ENCODE measurements at regions not wholly inside any gene's neighbourhood (a gene's known extent, or its start where the extent isn't known, plus 50 kb on each side); places are given as distances from the start of the nearest gene placed in this dataset.
"Not testable (repeated sequence)": the region's sequence is repeated elsewhere in the genome, so short reads cannot be mapped to it uniquely, and the experiment has no call there.

- no peak for FAIRE-seq
These were observed 127.2 kb downstream of the DHRS2 start for GRCh38 chr14:23763394-23763793.

- no peak for FAIRE-seq
These were observed 130.7 kb downstream of the DHRS2 start for GRCh38 chr14:23766737-23767401.

GRCh38 chr14:23769221-23769728 lies 133.1 kb downstream of the DHRS2 start:
- not testable (repeated sequence) for FAIRE-seq

- FAIRE-seq: no peak
These were observed 137.8 kb downstream of the DHRS2 start for GRCh38 chr14:23773981-23774380.

GRCh38 chr14:23776296-23776695 lies 140.1 kb downstream of the DHRS2 start:
- no peak for FAIRE-seq

- FAIRE-seq: no peak
These were observed 149.0 kb downstream of the DHRS2 start for GRCh38 chr14:23785208-23785607.

GRCh38 chr14:23787436-23787835 lies 151.3 kb downstream of the DHRS2 start:
- FAIRE-seq: no peak

GRCh38 chr14:23789696-23790095 lies 153.5 kb downstream of the DHRS2 start:
- FAIRE-seq: no peak

GRCh38 chr14:23793532-23793931 lies 157.4 kb downstream of the DHRS2 start:
- no peak for FAIRE-seq

GRCh38 chr14:23800811-23801210 lies 152.8 kb upstream of the DHRS4 start:
- no peak for FAIRE-seq

- no peak for FAIRE-seq
These were observed 151.8 kb upstream of the DHRS4 start for GRCh38 chr14:23801766-23802165.

- no peak for FAIRE-seq
These were observed 148.8 kb upstream of the DHRS4 start for GRCh38 chr14:23804817-23805216.

GRCh38 chr14:23805761-23806160 lies 147.8 kb upstream of the DHRS4 start:
- FAIRE-seq: no peak

- FAIRE-seq: no peak
These were observed 138.9 kb upstream of the DHRS4 start for GRCh38 chr14:23814527-23815256.

GRCh38 chr14:23816371-23816770 lies 137.2 kb upstream of the DHRS4 start:
- FAIRE-seq: no peak

GRCh38 chr14:23817164-23817767 lies 136.3 kb upstream of the DHRS4 start:
- no peak for FAIRE-seq

GRCh38 chr14:23827100-23827892 lies 126.3 kb upstream of the DHRS4 start:
- FAIRE-seq: no peak

GRCh38 chr14:23828001-23828400 lies 125.6 kb upstream of the DHRS4 start:
- FAIRE-seq: no peak

GRCh38 chr14:23828616-23829015 lies 125.0 kb upstream of the DHRS4 start:
- FAIRE-seq: no peak

GRCh38 chr14:23829736-23830471 lies 123.7 kb upstream of the DHRS4 start:
- no peak for FAIRE-seq

GRCh38 chr14:23831596-23831995 lies 122.0 kb upstream of the DHRS4 start:
- no peak for FAIRE-seq

GRCh38 chr14:23861666-23862065 lies 91.9 kb upstream of the DHRS4 start:
- FAIRE-seq: no peak

All from islet of Langerhans (tissue), 1 donor.